Gastroesophageal sphincter (tissue), 3 donors: ENCODE measurements at regions not wholly inside any gene's neighbourhood (a gene's known extent, or its start where the extent isn't known, plus 50 kb on each side); places are given as distances from the start of the nearest gene placed in this dataset.

Experiments
- EP300 ChIP-seq: sonication (generic); formaldehyde crosslinking; IDR thresholded peaks from one replicate; pipeline ENCODE4 v1.6.1; 2017; ENCODE audit warnings: antibody characterized with exemption, mild to moderate bottlenecking
- POLR2AphosphoS5 ChIP-seq: sonication (generic); formaldehyde crosslinking; IDR thresholded peaks from one replicate; pipeline ENCODE4 v1.6.1; 2017; ENCODE audit warnings: antibody characterized with exemption
- TF ChIP-seq, protein P1 (sequence below), 4 experiments: fragments of 200-600 bp in 2 of 4; fragments of 450-650 bp in 2 of 4; sonication (generic) in 1 of 4; IDR thresholded peaks; one replicate each; pipeline ENCODE4 v1.5.1; 2017 to 2019; ENCODE audit warnings: antibody characterized with exemption in 4 of 4, mild to moderate bottlenecking in 2 of 4, moderate library complexity in 2 of 4

- TF ChIP-seq, protein P1, sequence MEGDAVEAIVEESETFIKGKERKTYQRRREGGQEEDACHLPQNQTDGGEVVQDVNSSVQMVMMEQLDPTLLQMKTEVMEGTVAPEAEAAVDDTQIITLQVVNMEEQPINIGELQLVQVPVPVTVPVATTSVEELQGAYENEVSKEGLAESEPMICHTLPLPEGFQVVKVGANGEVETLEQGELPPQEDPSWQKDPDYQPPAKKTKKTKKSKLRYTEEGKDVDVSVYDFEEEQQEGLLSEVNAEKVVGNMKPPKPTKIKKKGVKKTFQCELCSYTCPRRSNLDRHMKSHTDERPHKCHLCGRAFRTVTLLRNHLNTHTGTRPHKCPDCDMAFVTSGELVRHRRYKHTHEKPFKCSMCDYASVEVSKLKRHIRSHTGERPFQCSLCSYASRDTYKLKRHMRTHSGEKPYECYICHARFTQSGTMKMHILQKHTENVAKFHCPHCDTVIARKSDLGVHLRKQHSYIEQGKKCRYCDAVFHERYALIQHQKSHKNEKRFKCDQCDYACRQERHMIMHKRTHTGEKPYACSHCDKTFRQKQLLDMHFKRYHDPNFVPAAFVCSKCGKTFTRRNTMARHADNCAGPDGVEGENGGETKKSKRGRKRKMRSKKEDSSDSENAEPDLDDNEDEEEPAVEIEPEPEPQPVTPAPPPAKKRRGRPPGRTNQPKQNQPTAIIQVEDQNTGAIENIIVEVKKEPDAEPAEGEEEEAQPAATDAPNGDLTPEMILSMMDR (IDR thresholded peaks at IDR 0.05) = no peak
- TF ChIP-seq POLR2AphosphoS5 = no peak
- no peak for TF ChIP-seq EP300
Measured at GRCh38 chr2:180133736-180134135, 126.6 kb upstream of the CWC22 start.
